Hepatocyte (in vitro differentiated cells): ENCODE measurements at regions not wholly inside any gene's neighbourhood (a gene's known extent, or its start where the extent isn't known, plus 50 kb on each side); places are given as distances from the start of the nearest gene placed in this dataset.

ENCODE experiments used
- DNase-seq: peaks from one replicate; pipeline ENCODE4 v3.0.0-alpha.2; 2016; ENCODE audit warnings: low spot score
- H2AFZ ChIP-seq: fragments of 200-600 bp; sonication (generic); 2 replicates; pipeline ENCODE4 v1.6.0; 2016; ENCODE audit warnings: antibody characterized with exemption, mild to moderate bottlenecking
- H3K27ac ChIP-seq: fragments of 200-600 bp; sonication (generic); 2 replicates; pipeline ENCODE4 v1.5.1; 2016; ENCODE audit warnings: mild to moderate bottlenecking
- H3K27me3 ChIP-seq: fragments of 200-600 bp; sonication (generic); 2 replicates; pipeline ENCODE4 v1.6.1; 2016
- H3K36me3 ChIP-seq: fragments of 200-600 bp; sonication (generic); replicated peaks from 2 replicates; pipeline ENCODE4 v1.5.1; 2016; ENCODE audit warnings: low read depth; ENCODE audit not compliant: insufficient read depth
- H3K4me1 ChIP-seq: fragments of 200-600 bp; sonication (generic); 2 replicates; pipeline ENCODE4 v1.5.1; 2016; ENCODE audit warnings: mild to moderate bottlenecking, moderate library complexity; ENCODE audit not compliant: insufficient read depth
- H3K4me2 ChIP-seq: fragments of 200-600 bp; sonication (generic); 2 replicates; pipeline ENCODE4 v1.6.0; 2016
- H3K4me3 ChIP-seq: fragments of 200-600 bp; sonication (generic); 2 replicates; pipeline ENCODE4 v1.5.1; 2016; ENCODE audit warnings: mild to moderate bottlenecking
- H3K79me2 ChIP-seq: fragments of 200-600 bp; sonication (generic); 2 replicates; pipeline ENCODE4 v1.6.0; 2017; ENCODE audit warnings: mild to moderate bottlenecking
- H3K9me2 ChIP-seq: fragments of 200-600 bp; sonication (generic); replicated peaks from 2 replicates; pipeline ENCODE4 v1.6.0; 2017; ENCODE audit warnings: mild to moderate bottlenecking; ENCODE audit not compliant: insufficient read depth
- H3K9me3 ChIP-seq: fragments of 200-600 bp; sonication (generic); 2 replicates; pipeline ENCODE4 v1.5.1; 2016; ENCODE audit warnings: low read depth, mild to moderate bottlenecking
- H4K20me1 ChIP-seq: fragments of 200-600 bp; sonication (generic); 2 replicates; pipeline ENCODE4 v1.6.0; 2016; ENCODE audit warnings: mild to moderate bottlenecking; ENCODE audit not compliant: insufficient read depth, poor library complexity, severe bottlenecking
- EZH2 ChIP-seq: fragments of 200-600 bp; sonication (generic); IDR thresholded peaks from 2 replicates; pipeline ENCODE4 v1.6.1; 2016; ENCODE audit warnings: antibody characterized with exemption, mild to moderate bottlenecking, borderline replicate concordance
- EZH2phosphoT487 ChIP-seq: fragments of 200-600 bp; sonication (generic); IDR thresholded peaks from one replicate; pipeline ENCODE4 v1.6.1; 2018; ENCODE audit warnings: antibody characterized with exemption, mild to moderate bottlenecking, low read depth, moderate library complexity; ENCODE audit not compliant: unreplicated experiment, severe bottlenecking
- WGBS: methylation state at CpG from one replicate; pipeline ENCODE4 v1.1.6; 2016; ENCODE audit warnings: low lambda C conversion rate; ENCODE audit errors: missing lambda C conversion rate; 5-methylcytosine and 5-hydroxymethylcytosine counted together
- TF ChIP-seq, protein P1 (sequence below): fragments of 200-600 bp; sonication (generic); IDR thresholded peaks from 2 replicates; pipeline ENCODE4 v1.5.1; 2016; ENCODE audit warnings: antibody characterized with exemption, mild to moderate bottlenecking; ENCODE audit not compliant: poor library complexity

DNA sequence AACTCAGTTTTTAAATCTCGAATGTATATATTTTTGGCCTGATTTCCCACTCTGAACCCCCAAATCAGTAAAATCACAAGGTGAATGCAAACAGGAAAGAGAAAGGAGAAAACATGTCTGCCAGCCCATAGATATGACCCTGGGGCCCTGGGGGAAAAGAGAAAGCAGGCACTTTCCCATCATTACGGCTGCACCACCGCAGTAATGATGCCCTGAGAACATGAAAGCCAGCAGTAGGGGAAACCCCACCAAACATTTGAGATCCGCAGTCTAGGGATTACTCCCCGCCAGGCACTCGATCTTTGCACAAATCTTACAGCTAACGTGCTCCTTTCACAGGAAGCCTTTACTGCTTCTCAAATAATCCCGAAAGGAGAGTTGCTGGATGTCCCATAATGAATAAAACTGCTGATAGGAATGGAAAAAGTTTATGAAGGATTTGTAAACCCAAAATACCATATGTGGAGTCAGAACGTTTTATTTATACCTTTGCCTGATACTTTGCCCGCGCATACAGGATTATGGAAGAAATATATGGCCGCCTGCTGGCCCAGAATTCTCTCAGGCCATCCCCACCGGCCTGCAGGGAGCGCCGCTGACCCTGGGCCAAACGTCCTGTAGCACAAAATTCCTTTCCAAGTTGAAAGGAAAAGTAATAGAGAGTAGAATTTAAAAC, 180.0 kb upstream of the INHBA start:
- no peaks in the 10 kb centered on the region for H3K9me3 ChIP-seq
- H3K27ac ChIP-seq: no peak overlapping the region
- peaks cover 17% of the 10 kb centered on the region for H3K4me1 ChIP-seq
- DNase-seq: no peak
- H3K79me2 ChIP-seq: no peaks in the 10 kb centered on the region
- TF ChIP-seq, protein P1, sequence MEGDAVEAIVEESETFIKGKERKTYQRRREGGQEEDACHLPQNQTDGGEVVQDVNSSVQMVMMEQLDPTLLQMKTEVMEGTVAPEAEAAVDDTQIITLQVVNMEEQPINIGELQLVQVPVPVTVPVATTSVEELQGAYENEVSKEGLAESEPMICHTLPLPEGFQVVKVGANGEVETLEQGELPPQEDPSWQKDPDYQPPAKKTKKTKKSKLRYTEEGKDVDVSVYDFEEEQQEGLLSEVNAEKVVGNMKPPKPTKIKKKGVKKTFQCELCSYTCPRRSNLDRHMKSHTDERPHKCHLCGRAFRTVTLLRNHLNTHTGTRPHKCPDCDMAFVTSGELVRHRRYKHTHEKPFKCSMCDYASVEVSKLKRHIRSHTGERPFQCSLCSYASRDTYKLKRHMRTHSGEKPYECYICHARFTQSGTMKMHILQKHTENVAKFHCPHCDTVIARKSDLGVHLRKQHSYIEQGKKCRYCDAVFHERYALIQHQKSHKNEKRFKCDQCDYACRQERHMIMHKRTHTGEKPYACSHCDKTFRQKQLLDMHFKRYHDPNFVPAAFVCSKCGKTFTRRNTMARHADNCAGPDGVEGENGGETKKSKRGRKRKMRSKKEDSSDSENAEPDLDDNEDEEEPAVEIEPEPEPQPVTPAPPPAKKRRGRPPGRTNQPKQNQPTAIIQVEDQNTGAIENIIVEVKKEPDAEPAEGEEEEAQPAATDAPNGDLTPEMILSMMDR: no peak
- TF ChIP-seq EZH2: no peak
- no peak for TF ChIP-seq EZH2phosphoT487
- H3K4me2 ChIP-seq: no peak overlapping the region
- H4K20me1 ChIP-seq: no peaks in the 10 kb centered on the region
- H3K36me3 ChIP-seq: no peaks in the 10 kb centered on the region
- H3K27me3 ChIP-seq: no peaks in the 10 kb centered on the region
- H3K4me3 ChIP-seq: no peak overlapping the region
- WGBS: 92% methylated on average over 16 of the region's 16 CpGs
- no peak overlapping the region for H2AFZ ChIP-seq
- no peaks in the 10 kb centered on the region for H3K9me2 ChIP-seq

DNA sequence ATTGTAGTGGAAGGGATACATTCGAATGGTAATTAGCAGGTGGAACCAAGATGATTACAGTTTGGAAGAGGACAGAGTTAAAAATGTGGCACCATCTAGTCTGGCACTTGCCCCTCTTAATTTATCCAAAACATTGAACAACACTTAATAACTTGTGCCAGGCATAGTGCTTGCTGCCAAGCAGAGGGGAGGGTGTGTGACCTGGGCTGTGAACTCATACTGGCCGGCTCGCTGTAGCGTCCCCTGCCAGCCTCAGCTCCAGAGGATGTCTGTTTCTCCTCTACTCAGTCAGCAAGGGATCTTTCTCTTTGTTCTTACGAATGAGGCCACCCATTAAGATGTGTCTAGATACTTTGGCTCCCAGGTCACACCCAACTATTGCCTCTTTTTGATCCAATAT, 179.4 kb upstream of the INHBA start:
- H2AFZ ChIP-seq: no peak overlapping the region
- no peaks in the 10 kb centered on the region for H3K9me3 ChIP-seq
- H4K20me1 ChIP-seq: no peaks in the 10 kb centered on the region
- no peaks in the 10 kb centered on the region for H3K27me3 ChIP-seq
- 80% methylated on average over 5 of the region's 5 CpGs for WGBS
- no peaks in the 10 kb centered on the region for H3K9me2 ChIP-seq
- no peaks in the 10 kb centered on the region for H3K79me2 ChIP-seq
- no peak overlapping the region for H3K4me3 ChIP-seq
- peaks cover 13% of the 10 kb centered on the region for H3K4me1 ChIP-seq
- H3K4me2 ChIP-seq: no peak overlapping the region
- no peak for DNase-seq
- TF ChIP-seq EZH2 (no peak), EZH2phosphoT487 (no peak)
- TF ChIP-seq, protein P1: no peak
- no peak overlapping the region for H3K27ac ChIP-seq
- no peaks in the 10 kb centered on the region for H3K36me3 ChIP-seq

DNA sequence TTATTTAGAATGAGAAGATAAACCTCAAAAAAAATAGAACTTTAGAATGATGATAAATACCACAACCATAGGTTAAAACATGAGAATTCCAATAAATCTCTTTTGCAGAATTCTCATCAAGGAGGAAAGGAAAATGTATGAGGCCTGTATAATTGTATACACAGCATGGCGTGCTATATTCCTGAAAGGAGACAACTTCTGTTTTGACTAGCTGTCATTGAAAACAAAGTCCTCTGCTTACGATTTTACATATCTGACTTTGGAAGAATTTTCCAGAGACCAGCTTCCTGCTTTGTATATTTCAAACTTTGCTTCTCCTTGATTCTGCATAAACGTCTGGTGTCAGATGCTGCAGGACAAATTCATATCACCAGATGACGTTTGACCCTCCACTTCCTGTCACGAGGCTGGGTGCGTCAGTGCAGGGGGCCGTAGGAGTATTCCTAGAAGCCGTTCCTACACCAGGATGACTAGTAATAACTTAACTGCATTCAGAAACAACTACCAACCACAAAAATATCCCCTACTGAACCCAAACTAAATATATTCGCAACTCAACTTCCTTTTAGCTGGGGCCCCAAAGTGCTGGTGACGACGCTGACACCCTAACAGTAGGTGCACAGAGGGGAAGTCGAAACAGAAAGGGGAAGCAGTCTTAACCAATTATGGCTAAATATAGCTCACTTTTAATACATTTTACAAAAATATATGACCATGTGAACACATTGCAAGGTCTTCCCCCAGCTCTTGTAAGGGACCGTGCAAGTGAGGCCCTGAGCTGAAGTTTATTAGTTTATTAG, 178.6 kb upstream of the INHBA start:
- WGBS: 90% methylated on average over 13 of the region's 13 CpGs
- no peak overlapping the region for H3K4me2 ChIP-seq
- H3K9me3 ChIP-seq: no peaks in the 10 kb centered on the region
- no peak overlapping the region for H3K4me3 ChIP-seq
- no peak overlapping the region for H3K27ac ChIP-seq
- H3K27me3 ChIP-seq: no peaks in the 10 kb centered on the region
- H3K36me3 ChIP-seq: no peaks in the 10 kb centered on the region
- no peak overlapping the region for H2AFZ ChIP-seq
- no peaks in the 10 kb centered on the region for H4K20me1 ChIP-seq
- no peak for DNase-seq
- no peaks in the 10 kb centered on the region for H3K79me2 ChIP-seq
- H3K9me2 ChIP-seq: no peaks in the 10 kb centered on the region
- H3K4me1 ChIP-seq: peaks cover 6% of the 10 kb centered on the region
- TF ChIP-seq, protein P1: no peak
- TF ChIP-seq EZH2: no peak
- TF ChIP-seq EZH2phosphoT487: no peak
